Endometrial microvascular endothelial cells (primary cell): ENCODE measurements at regions not wholly inside any gene's neighbourhood (a gene's known extent, or its start where the extent isn't known, plus 50 kb on each side); places are given as distances from the start of the nearest gene placed in this dataset.

Source experiments
- in situ Hi-C: cut with HindIII; loops from 2 replicates; pipeline ENCODE4 v1.10.0; 2017; ENCODE audit warnings: low sequenced_read_pairs, low pct_unique_long_range_greater_than_20kb; ENCODE audit errors: inconsistent ontology term

GRCh38 chr6:139642346-139642745 is 267.9 kb upstream of the CITED2 start:
- in situ Hi-C loops, result no loop called here

DNA sequence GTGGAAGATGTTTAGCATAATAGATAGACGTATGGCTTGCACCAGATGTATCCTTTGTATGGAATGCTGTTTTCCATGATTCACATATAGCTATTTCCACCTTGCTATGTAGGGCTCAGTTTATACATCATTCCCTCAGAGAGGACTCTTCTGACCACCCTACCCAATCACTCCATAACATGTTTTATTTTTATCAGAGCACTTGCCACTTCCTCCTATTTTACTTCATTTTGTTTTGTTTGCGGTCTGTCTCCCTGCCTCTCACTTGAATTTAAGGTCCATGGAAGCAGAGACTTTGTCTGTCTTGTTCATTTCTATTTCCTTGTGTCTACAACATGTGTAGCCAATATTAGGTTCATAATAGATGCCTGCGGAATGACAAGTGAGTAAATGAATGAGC is 266.9 kb upstream of the CITED2 start:
- in situ Hi-C loops, result no loop called here

DNA sequence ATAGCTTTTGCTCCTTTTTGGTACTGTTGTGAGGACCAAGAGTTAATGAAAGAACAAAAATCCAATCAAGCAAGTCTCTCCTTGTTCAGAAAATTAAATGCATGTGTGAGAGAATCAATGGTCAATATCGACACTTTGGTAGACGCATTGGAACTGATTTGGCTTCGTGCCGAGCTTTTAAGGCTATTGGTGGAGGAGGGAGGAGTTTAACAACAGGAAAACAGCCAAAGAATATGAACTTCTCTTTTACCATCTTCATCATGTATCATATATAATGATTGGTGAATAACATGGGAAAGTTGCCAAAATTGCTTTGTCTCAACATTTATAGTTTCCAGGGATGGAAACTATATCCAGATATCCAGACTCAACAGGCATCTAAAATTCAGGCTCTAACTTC is 266.5 kb upstream of the CITED2 start:
- in situ Hi-C loops, result no loop called here

- in situ Hi-C loops, result no loop called here
Observed at GRCh38 chr6:139640448-139640847, 266.0 kb upstream of the CITED2 start.

- in situ Hi-C loops, result no loop called here
Observed at GRCh38 chr6:139639507-139639906, 265.1 kb upstream of the CITED2 start.

- in situ Hi-C loops, result no loop called here
Observed at GRCh38 chr6:139638179-139638941, 263.9 kb upstream of the CITED2 start.

- in situ Hi-C loops, result no loop called here
Observed at GRCh38 chr6:139637766-139638165, 263.3 kb upstream of the CITED2 start.

DNA sequence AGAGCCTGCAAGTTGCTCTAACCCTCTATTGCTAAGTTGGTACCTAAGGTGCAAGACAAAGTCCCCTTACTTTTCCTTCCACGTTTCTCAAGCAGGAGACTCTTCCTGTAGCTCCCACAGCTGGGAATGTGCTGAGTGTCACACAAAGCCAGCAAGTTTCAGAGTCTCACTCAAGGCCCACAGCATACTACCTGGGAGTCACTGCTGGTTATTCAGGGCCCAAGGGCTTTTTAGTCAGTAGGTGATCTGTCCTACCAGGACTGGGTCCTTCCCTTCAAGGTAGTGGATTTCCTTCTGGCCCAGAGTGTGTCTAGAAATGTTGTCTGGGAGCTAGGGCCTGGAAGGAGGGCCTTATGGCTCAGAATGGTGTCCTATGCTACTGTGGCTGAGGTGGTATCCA is 261.9 kb upstream of the CITED2 start:
- in situ Hi-C loops, result no loop called here

DNA sequence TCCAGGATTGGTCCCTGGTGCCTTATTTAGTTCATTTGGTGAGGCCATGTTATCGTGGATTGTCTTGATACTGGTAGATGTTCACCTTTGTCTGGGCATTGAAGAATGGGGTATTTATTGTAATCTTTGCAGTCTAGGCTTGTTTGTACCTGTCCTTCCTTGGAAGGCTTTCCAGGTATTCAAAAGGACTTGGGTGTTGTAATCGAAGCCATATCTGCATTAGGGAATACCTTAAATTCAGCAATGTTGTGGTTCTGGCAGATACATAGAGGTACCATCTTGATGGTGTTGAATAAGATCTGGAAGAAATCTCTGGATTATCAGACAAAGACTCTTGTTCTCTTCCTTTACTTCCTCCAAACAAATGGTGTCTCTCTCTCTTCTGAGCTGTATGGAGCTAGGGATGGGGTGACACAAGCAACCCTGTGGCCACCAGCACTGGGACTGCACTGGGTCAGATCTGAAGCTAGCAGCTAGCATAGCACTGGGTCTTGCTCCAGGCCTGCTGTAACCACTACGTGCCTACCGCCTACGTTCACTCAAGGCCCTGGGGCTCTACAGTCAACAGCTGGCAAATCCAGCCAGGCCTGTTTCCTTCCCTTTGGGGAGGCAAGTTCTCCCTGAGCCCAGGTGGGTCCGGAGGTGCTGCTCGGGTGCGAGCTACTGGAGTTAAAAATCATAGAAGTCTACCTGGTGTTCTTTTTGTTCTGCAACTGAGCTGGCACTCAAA is 261.1 kb upstream of the CITED2 start:
- in situ Hi-C loops, result no loop called here

DNA sequence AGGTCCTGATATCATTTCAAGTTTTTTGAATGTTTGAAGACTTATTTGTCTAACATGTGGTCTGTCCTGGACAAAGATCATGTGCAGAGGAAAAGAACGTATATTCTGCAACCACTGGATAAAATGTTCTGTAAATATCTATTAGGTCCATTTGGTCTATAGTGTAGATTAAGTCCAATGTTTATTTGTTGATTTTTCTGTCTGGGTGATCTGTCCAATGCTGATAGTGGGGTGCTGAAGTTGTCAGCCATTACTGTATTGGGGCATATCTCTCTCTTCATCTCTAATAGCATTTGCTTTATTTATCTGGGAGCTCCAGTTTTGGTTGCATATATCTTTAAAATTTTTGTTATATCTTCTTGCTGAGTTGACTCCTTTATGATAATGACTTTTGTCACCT is 258.4 kb upstream of the CITED2 start:
- in situ Hi-C loops, result no loop called here

GRCh38 chr6:139628270-139628669 is 253.8 kb upstream of the CITED2 start:
- in situ Hi-C loops, result no loop called here

- in situ Hi-C loops, result no loop called here
Observed at GRCh38 chr6:139627091-139627490, 252.6 kb upstream of the CITED2 start.

- in situ Hi-C loops, result no loop called here
Observed at GRCh38 chr6:139625998-139626975, 251.8 kb upstream of the CITED2 start.

DNA sequence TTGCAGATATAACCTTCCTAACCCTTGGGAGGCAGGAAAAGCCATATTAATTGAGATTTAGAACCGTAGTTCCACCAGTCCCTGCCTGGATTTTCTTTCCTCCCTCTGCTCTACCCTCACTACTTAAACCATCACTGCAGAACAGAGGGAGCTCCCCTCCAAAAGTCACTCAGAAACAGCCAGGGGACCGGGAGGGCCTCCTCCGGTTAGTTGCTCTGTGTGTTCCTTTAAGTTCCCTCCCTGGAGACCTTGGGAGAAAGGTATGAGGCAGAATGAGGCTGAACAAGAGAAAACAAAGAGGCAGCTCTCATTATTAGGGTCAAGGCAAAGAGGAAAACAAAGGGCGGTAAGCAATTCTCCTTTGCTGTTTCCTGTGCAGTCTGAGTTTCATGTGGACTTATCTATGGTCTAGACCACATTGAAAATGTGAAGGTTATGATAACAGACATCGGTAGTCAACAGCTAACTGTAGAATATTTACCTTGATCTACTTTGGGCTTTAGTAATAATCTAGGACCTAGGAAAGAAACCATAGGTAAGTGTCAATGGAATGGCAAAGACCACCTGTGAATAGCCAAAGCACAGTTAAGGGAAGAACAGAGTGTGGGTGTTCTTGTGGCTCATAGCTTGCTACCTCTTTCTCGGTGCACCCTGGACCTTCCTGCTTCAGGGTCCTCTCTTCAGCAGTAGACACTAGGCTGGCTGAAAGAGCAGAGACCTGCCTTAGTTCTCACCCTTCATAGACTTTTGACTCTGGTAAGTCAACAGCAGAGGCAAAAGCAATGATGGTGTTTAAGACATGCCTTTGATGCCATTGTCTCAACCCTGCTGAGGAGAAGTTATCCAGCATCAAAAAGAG is 250.9 kb upstream of the CITED2 start:
- in situ Hi-C loops, result no loop called here

- in situ Hi-C loops, result no loop called here
Observed at GRCh38 chr6:139623372-139623771, 248.9 kb upstream of the CITED2 start.

GRCh38 chr6:139613496-139613895 is 239.0 kb upstream of the CITED2 start:
- in situ Hi-C loops, result no loop called here

GRCh38 chr6:139612135-139612465 is 237.7 kb upstream of the CITED2 start:
- in situ Hi-C loops, result no loop called here

GRCh38 chr6:139611327-139612134 is 237.1 kb upstream of the CITED2 start:
- in situ Hi-C loops, result no loop called here
